ENCODE measurements at regions not wholly inside any gene's neighbourhood (a gene's known extent, or its start where the extent isn't known, plus 50 kb on each side); places are given as distances from the start of the nearest gene placed in this dataset.

DNA sequence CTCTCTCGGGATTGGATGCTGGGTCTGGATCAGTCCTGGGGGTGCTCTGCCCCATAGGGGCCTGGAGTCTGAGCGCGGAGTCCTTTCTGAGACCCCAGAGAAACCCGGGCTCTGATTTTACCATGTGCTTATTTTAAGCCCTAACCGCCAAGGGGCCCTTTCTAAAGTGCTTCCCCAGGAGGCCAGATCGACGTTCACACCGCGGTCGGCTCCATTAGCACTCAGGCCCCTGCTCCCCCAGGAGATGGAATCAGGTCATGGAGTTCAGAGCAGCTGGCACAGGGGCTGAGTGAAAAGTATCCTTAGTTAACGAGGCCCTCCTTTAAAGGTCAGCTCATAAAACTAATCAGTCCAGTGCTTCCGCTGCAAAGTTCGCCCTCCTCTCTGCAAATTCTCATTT is 159.4 kb upstream of the COBL start:
- TF ChIP-seq, protein P1, sequence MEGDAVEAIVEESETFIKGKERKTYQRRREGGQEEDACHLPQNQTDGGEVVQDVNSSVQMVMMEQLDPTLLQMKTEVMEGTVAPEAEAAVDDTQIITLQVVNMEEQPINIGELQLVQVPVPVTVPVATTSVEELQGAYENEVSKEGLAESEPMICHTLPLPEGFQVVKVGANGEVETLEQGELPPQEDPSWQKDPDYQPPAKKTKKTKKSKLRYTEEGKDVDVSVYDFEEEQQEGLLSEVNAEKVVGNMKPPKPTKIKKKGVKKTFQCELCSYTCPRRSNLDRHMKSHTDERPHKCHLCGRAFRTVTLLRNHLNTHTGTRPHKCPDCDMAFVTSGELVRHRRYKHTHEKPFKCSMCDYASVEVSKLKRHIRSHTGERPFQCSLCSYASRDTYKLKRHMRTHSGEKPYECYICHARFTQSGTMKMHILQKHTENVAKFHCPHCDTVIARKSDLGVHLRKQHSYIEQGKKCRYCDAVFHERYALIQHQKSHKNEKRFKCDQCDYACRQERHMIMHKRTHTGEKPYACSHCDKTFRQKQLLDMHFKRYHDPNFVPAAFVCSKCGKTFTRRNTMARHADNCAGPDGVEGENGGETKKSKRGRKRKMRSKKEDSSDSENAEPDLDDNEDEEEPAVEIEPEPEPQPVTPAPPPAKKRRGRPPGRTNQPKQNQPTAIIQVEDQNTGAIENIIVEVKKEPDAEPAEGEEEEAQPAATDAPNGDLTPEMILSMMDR (IDR thresholded peaks at IDR 0.05), result no peak
- no peak for TF ChIP-seq POLR2A (IDR thresholded peaks at IDR 0.05)

All from breast epithelium (tissue), 3 donors.